ENCODE measurements at regions not wholly inside any gene's neighbourhood (a gene's known extent, or its start where the extent isn't known, plus 50 kb on each side); places are given as distances from the start of the nearest gene placed in this dataset.

DNA sequence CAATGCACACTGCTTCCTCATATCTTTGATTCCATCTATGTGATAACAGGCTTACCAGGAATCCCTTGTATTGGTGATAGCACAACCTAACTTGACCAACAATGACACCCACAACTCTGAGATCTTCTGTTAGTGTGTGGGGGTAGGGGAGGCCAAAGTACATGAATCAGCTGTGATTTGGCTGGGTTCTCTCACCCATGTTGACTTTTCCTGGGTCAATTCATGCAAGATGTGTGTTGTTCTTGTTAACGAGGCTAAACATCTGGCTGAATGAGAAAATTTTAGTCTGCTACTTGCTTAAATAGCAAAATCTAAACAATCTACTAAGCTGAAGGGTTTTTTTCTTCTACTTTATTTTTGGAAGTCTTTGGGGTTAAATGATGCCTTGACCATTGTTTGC is 341.2 kb upstream of the SLC14A2 start:
- TF ChIP-seq, protein P1, sequence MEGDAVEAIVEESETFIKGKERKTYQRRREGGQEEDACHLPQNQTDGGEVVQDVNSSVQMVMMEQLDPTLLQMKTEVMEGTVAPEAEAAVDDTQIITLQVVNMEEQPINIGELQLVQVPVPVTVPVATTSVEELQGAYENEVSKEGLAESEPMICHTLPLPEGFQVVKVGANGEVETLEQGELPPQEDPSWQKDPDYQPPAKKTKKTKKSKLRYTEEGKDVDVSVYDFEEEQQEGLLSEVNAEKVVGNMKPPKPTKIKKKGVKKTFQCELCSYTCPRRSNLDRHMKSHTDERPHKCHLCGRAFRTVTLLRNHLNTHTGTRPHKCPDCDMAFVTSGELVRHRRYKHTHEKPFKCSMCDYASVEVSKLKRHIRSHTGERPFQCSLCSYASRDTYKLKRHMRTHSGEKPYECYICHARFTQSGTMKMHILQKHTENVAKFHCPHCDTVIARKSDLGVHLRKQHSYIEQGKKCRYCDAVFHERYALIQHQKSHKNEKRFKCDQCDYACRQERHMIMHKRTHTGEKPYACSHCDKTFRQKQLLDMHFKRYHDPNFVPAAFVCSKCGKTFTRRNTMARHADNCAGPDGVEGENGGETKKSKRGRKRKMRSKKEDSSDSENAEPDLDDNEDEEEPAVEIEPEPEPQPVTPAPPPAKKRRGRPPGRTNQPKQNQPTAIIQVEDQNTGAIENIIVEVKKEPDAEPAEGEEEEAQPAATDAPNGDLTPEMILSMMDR (conservative IDR thresholded peaks at IDR 0.05; ENCODE audit: low read depth, low read length), result no peak
- TF ChIP-seq ELK1 (IDR thresholded peaks at IDR 0.05; ENCODE audit: borderline replicate concordance, low read depth, low read length), result no peak
- no peak for TF ChIP-seq MXI1 (IDR thresholded peaks at IDR 0.05; ENCODE audit: borderline replicate concordance, low read depth, low read length)
- TF ChIP-seq BHLHE40 (IDR thresholded peaks at IDR 0.05; ENCODE audit: low read depth, low read length), result no peak
- no peak for TF ChIP-seq POLR2A (IDR thresholded peaks at IDR 0.05; ENCODE audit: low read depth, low read length)
- TF ChIP-seq CEBPB (IDR thresholded peaks at IDR 0.05; ENCODE audit: low read depth, low read length), result no peak

All from IMR-90 (cell line).